Astrocyte (in vitro differentiated cells and primary cell): ENCODE measurements at regions not wholly inside any gene's neighbourhood (a gene's known extent, or its start where the extent isn't known, plus 50 kb on each side); places are given as distances from the start of the nearest gene placed in this dataset.

Experiments
- DNase-seq: peaks from one replicate; pipeline ENCODE4 v3.0.0-alpha.2; 2010; ENCODE audit warnings: low read depth
- FAIRE-seq: peaks from 2 replicates; lab custom pipeline; 2011; peaks lifted over from hg19 to GRCh38; lab: Jason Lieb, UNC
- H2AFZ ChIP-seq: 2 replicates; pipeline ENCODE4 v1.6.0; 2012; ENCODE audit warnings: low read depth, low read length, inconsistent platforms
- H3K27ac ChIP-seq: 2 replicates; pipeline ENCODE4 v1.5.1; 2011; ENCODE audit warnings: low read depth, low read length, inconsistent platforms
- H3K27me3 ChIP-seq: 2 replicates; pipeline ENCODE4 v1.6.0; 2011; ENCODE audit warnings: low read length, inconsistent platforms; ENCODE audit not compliant: insufficient read depth
- H3K36me3 ChIP-seq: 2 replicates; pipeline ENCODE4 v1.5.1; 2011; ENCODE audit warnings: low read length, inconsistent platforms; ENCODE audit not compliant: insufficient read depth
- H3K4me1 ChIP-seq: 2 replicates; pipeline ENCODE4 v1.5.1; 2011; ENCODE audit warnings: low read length, inconsistent platforms; ENCODE audit not compliant: insufficient read depth
- H3K4me2 ChIP-seq: 2 replicates; pipeline ENCODE4 v1.6.0; 2012; ENCODE audit warnings: low read length, inconsistent platforms
- H3K4me3 ChIP-seq: 2 replicates; pipeline ENCODE4 v1.5.1; 2011; ENCODE audit warnings: low read depth, mild to moderate bottlenecking, low read length, inconsistent platforms; ENCODE audit not compliant: insufficient read depth
- H3K79me2 ChIP-seq: 2 replicates; pipeline ENCODE4 v1.6.0; 2012; ENCODE audit warnings: mild to moderate bottlenecking, low read length, inconsistent platforms; ENCODE audit not compliant: insufficient read depth
- H3K9ac ChIP-seq: 2 replicates; pipeline ENCODE4 v1.6.0; 2012; ENCODE audit warnings: mild to moderate bottlenecking, low read length, inconsistent platforms
- H3K9me3 ChIP-seq: 2 replicates; pipeline ENCODE4 v1.5.1; 2012; ENCODE audit warnings: low read depth, mild to moderate bottlenecking, low read length, inconsistent platforms; ENCODE audit not compliant: insufficient read depth
- H4K20me1 ChIP-seq: 2 replicates; pipeline ENCODE4 v1.6.0; 2012; ENCODE audit warnings: low read length, inconsistent platforms; ENCODE audit not compliant: insufficient read depth
- H3K27ac Mint-ChIP-seq: one replicate; pipeline ENCODE4 v1.8.0; 2021; ENCODE audit warnings: mild to moderate bottlenecking, mixed read lengths; ENCODE audit not compliant: unreplicated experiment
- H3K27me3 Mint-ChIP-seq: one replicate; pipeline ENCODE4 v1.8.0; 2021; ENCODE audit warnings: low read depth, mixed read lengths; ENCODE audit not compliant: unreplicated experiment
- H3K36me3 Mint-ChIP-seq: one replicate; pipeline ENCODE4 v1.8.0; 2021; ENCODE audit warnings: low read depth, mixed read lengths; ENCODE audit not compliant: unreplicated experiment
- H3K4me1 Mint-ChIP-seq: one replicate; pipeline ENCODE4 v1.8.0; 2021; ENCODE audit warnings: low read depth, mixed read lengths; ENCODE audit not compliant: unreplicated experiment
- H3K4me3 Mint-ChIP-seq: one replicate; pipeline ENCODE4 v1.8.0; 2021; ENCODE audit warnings: mild to moderate bottlenecking, moderate library complexity, mixed read lengths; ENCODE audit not compliant: unreplicated experiment
- H3K9me3 Mint-ChIP-seq: one replicate; pipeline ENCODE4 v1.8.0; 2021; ENCODE audit warnings: mild to moderate bottlenecking, mixed read lengths; ENCODE audit not compliant: unreplicated experiment
- EZH2 ChIP-seq: IDR thresholded peaks from 2 replicates; pipeline ENCODE4 v1.6.1; 2012; ENCODE audit warnings: mild to moderate bottlenecking, low read length, inconsistent platforms; ENCODE audit not compliant: insufficient read depth
- TF ChIP-seq, protein P1 (sequence below): IDR thresholded peaks from 2 replicates; pipeline ENCODE4 v1.5.1; 2011; ENCODE audit warnings: low read depth, mild to moderate bottlenecking, inconsistent platforms, low read length, moderate library complexity; ENCODE audit not compliant: insufficient read depth

DNA sequence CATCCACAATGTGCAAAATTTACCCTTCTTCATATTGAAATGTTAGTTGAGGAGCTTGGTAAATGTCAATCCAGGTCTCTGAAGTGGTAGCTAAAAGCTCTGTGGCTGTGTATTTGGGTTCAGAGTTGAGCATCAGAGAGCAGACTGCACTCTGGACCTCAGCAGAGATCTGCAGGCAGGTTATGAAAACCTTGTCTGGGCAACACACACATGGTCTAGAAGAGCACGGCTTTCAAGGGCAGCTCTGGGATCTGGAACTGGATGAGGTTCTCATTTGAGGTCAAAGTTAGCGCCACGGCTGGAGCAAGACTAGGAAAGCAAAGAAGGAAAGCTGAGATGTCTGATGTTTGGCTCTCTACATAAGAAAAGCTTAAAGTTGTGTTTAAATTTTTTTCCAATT lies 243.0 kb downstream of the SH3BP4 start:
- Histone ChIP-seq H3K4me1 (no peaks in the 10 kb centered on the region), H3K9ac (no peak overlapping the region), H3K79me2 (no peaks in the 10 kb centered on the region), H3K9me3 (no peaks in the 10 kb centered on the region), H3K27ac (no peak overlapping the region), H3K36me3 (no peaks in the 10 kb centered on the region), H3K4me3 (no peak overlapping the region), H2AFZ (no peak overlapping the region), H4K20me1 (no peaks in the 10 kb centered on the region), H3K4me2 (no peak overlapping the region), H3K27me3 (peaks cover 24% of the 10 kb centered on the region)
- Mint-ChIP-seq H3K27ac (no peak overlapping the region), H3K4me3 (no peak overlapping the region), H3K9me3 (peaks cover 2% of the 10 kb centered on the region), H3K27me3 (peaks cover 55% of the 10 kb centered on the region), H3K36me3 (no peaks in the 10 kb centered on the region), H3K4me1 (no peaks in the 10 kb centered on the region)
- DNase-seq (no peak), FAIRE-seq (no peak)
- TF ChIP-seq EZH2, result no peak
- TF ChIP-seq, protein P1, sequence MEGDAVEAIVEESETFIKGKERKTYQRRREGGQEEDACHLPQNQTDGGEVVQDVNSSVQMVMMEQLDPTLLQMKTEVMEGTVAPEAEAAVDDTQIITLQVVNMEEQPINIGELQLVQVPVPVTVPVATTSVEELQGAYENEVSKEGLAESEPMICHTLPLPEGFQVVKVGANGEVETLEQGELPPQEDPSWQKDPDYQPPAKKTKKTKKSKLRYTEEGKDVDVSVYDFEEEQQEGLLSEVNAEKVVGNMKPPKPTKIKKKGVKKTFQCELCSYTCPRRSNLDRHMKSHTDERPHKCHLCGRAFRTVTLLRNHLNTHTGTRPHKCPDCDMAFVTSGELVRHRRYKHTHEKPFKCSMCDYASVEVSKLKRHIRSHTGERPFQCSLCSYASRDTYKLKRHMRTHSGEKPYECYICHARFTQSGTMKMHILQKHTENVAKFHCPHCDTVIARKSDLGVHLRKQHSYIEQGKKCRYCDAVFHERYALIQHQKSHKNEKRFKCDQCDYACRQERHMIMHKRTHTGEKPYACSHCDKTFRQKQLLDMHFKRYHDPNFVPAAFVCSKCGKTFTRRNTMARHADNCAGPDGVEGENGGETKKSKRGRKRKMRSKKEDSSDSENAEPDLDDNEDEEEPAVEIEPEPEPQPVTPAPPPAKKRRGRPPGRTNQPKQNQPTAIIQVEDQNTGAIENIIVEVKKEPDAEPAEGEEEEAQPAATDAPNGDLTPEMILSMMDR, result no peak

DNA sequence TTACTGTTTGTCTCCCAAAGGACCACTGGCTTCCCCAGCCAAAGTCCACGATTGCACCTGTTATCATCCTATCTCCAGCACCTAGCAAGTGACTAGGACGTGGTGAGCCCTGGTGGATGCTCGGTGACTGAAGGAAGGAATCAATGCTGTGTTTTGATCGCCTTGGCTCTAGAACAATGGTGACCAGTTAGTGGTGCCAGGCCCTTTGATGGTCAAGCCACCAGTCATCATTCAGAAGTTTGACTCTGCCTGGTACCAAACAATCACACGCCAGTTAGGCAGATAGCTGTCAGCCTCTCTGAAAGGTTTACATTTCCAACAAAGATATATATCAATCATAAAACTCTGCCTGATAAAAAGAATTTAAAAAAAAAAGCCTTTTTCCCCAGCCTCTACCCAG lies 244.1 kb downstream of the SH3BP4 start:
- H3K27me3 Mint-ChIP-seq, result peaks cover 54% of the 10 kb centered on the region
- no peak overlapping the region for H3K4me3 Mint-ChIP-seq
- no peak for FAIRE-seq

DNA sequence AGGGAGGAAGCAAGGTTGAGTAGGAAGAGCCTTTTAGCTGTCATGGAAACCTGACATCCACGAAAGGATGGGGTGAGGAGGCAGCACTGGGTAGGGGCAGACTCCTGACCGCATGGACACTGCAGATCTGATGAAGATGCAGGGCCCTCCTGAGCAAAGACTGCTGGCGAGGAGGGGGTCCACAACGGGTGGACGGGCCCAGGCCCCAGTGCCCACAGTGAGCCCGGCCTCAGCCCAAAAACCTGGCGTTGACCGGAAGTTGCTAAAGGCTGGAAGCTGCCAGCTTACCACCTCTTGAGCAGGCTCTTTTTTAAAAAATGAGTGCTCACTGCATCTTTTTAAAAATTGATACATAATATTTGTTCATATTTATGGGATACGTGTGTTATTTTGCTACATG lies 247.3 kb downstream of the SH3BP4 start:
- Mint-ChIP-seq H3K4me1 (no peaks in the 10 kb centered on the region), H3K27ac (no peak overlapping the region), H3K27me3 (peaks cover 58% of the 10 kb centered on the region), H3K4me3 (no peak overlapping the region), H3K36me3 (no peaks in the 10 kb centered on the region), H3K9me3 (peaks cover 4% of the 10 kb centered on the region)
- no peak overlapping the region for H3K4me2 ChIP-seq
- no peak overlapping the region for H3K27ac ChIP-seq
- no peak overlapping the region for H2AFZ ChIP-seq
- FAIRE-seq (no peak), DNase-seq (no peak)
- H4K20me1 ChIP-seq, result no peaks in the 10 kb centered on the region
- TF ChIP-seq, protein P1, result no peak
- no peak for TF ChIP-seq EZH2
- no peak overlapping the region for H3K9ac ChIP-seq
- no peaks in the 10 kb centered on the region for H3K4me1 ChIP-seq
- no peak overlapping the region for H3K4me3 ChIP-seq
- H3K79me2 ChIP-seq, result no peaks in the 10 kb centered on the region
- peaks cover 10% of the 10 kb centered on the region for H3K27me3 ChIP-seq
- no peaks in the 10 kb centered on the region for H3K9me3 ChIP-seq
- H3K36me3 ChIP-seq, result no peaks in the 10 kb centered on the region

More for the DNA sequence above, 244.1 kb downstream of the SH3BP4 start:
- H3K27ac ChIP-seq, result no peak overlapping the region
- Mint-ChIP-seq H3K36me3 (no peaks in the 10 kb centered on the region), H3K9me3 (peaks cover 2% of the 10 kb centered on the region), H3K27ac (no peak overlapping the region), H3K4me1 (no peaks in the 10 kb centered on the region)
- H3K27me3 ChIP-seq, result peaks cover 20% of the 10 kb centered on the region
- TF ChIP-seq, protein P1, result no peak
- TF ChIP-seq EZH2, result no peak
- no peak overlapping the region for H3K4me2 ChIP-seq
- no peak overlapping the region for H2AFZ ChIP-seq
- H3K79me2 ChIP-seq, result no peaks in the 10 kb centered on the region
- no peaks in the 10 kb centered on the region for H3K4me1 ChIP-seq
- H3K9me3 ChIP-seq, result no peaks in the 10 kb centered on the region
- H3K9ac ChIP-seq, result no peak overlapping the region
- DNase-seq, result no peak
- H3K36me3 ChIP-seq, result no peaks in the 10 kb centered on the region
- H3K4me3 ChIP-seq, result no peak overlapping the region
- H4K20me1 ChIP-seq, result no peaks in the 10 kb centered on the region
